ENCODE measurements at regions not wholly inside any gene's neighbourhood (a gene's known extent, or its start where the extent isn't known, plus 50 kb on each side); places are given as distances from the start of the nearest gene placed in this dataset.

GRCh38 chr5:40041452-40041851 lies 616.7 kb upstream of the DAB2 start:
- Histone ChIP-seq H3K27me3 (ENCODE audit: control insufficient read depth in 1 of 2, insufficient read depth in 2 of 2, low read length in 2 of 2) (no peaks in the 10 kb centered on the region), H3K4me1 (ENCODE audit: control insufficient read depth in 2 of 2, insufficient read depth in 2 of 2, low read length in 1 of 2) (no peaks in the 10 kb centered on the region), H3K4me3 (ENCODE audit: low read depth in 1 of 2, low read length in 2 of 2) (no peak overlapping the region), H3K27ac (ENCODE audit: low read depth in 2 of 2, low read length in 1 of 2) (no peak overlapping the region), H3K9me3 (ENCODE audit: control insufficient read depth in 2 of 2, insufficient read depth in 1 of 2, low read depth in 1 of 2, low read length in 1 of 2) (no peaks in the 10 kb centered on the region), H3K36me3 (ENCODE audit: control insufficient read depth in 2 of 2, insufficient read depth in 2 of 2, low read length in 1 of 2) (no peaks in the 10 kb centered on the region)
- 81 to 84% methylated on average over 1 of the region's 1 CpG for WGBS, 2 donors

- no peaks in the 10 kb centered on the region for H3K9me3 ChIP-seq (ENCODE audit: control insufficient read depth in 2 of 2, insufficient read depth in 1 of 2, low read depth in 1 of 2, low read length in 1 of 2)
- no peaks in the 10 kb centered on the region for H3K4me1 ChIP-seq (ENCODE audit: control insufficient read depth in 2 of 2, insufficient read depth in 2 of 2, low read length in 1 of 2)
- WGBS, 2 donors = 94 to 98% methylated on average over 2 of the region's 2 CpGs
- no peak overlapping the region for H3K27ac ChIP-seq (ENCODE audit: low read depth in 2 of 2, low read length in 1 of 2)
- H3K27me3 ChIP-seq (ENCODE audit: control insufficient read depth in 1 of 2, insufficient read depth in 2 of 2, low read length in 2 of 2) = no peaks in the 10 kb centered on the region
- no peak overlapping the region for H3K4me3 ChIP-seq (ENCODE audit: low read depth in 1 of 2, low read length in 2 of 2)
- H3K36me3 ChIP-seq (ENCODE audit: control insufficient read depth in 2 of 2, insufficient read depth in 2 of 2, low read length in 1 of 2) = no peaks in the 10 kb centered on the region
These were observed 612.9 kb upstream of the DAB2 start for GRCh38 chr5:40037713-40038112.

- WGBS, 2 donors = 91 to 96% methylated on average over 2 of the region's 2 CpGs
- Histone ChIP-seq H3K27ac (ENCODE audit: low read depth in 2 of 2, low read length in 1 of 2) (no peak overlapping the region), H3K36me3 (ENCODE audit: control insufficient read depth in 2 of 2, insufficient read depth in 2 of 2, low read length in 1 of 2) (no peaks in the 10 kb centered on the region), H3K9me3 (ENCODE audit: control insufficient read depth in 2 of 2, insufficient read depth in 1 of 2, low read depth in 1 of 2, low read length in 1 of 2) (no peaks in the 10 kb centered on the region), H3K4me3 (ENCODE audit: low read depth in 1 of 2, low read length in 2 of 2) (no peak overlapping the region), H3K4me1 (ENCODE audit: control insufficient read depth in 2 of 2, insufficient read depth in 2 of 2, low read length in 1 of 2) (no peaks in the 10 kb centered on the region), H3K27me3 (ENCODE audit: control insufficient read depth in 1 of 2, insufficient read depth in 2 of 2, low read length in 2 of 2) (no peaks in the 10 kb centered on the region)
These were observed 609.7 kb upstream of the DAB2 start for GRCh38 chr5:40034441-40034840.

GRCh38 chr5:40033411-40033810 lies 608.6 kb upstream of the DAB2 start:
- no peaks in the 10 kb centered on the region for H3K36me3 ChIP-seq (ENCODE audit: control insufficient read depth in 2 of 2, insufficient read depth in 2 of 2, low read length in 1 of 2)

GRCh38 chr5:40033009-40033408 lies 608.2 kb upstream of the DAB2 start:
- H3K9me3 ChIP-seq (ENCODE audit: control insufficient read depth in 2 of 2, insufficient read depth in 1 of 2, low read depth in 1 of 2, low read length in 1 of 2) = no peaks in the 10 kb centered on the region
- H3K4me3 ChIP-seq (ENCODE audit: low read depth in 1 of 2, low read length in 2 of 2) = no peak overlapping the region
- no peaks in the 10 kb centered on the region for H3K36me3 ChIP-seq (ENCODE audit: control insufficient read depth in 2 of 2, insufficient read depth in 2 of 2, low read length in 1 of 2)
- no peaks in the 10 kb centered on the region for H3K27me3 ChIP-seq (ENCODE audit: control insufficient read depth in 1 of 2, insufficient read depth in 2 of 2, low read length in 2 of 2)
- H3K27ac ChIP-seq (ENCODE audit: low read depth in 2 of 2, low read length in 1 of 2) = no peak overlapping the region
- WGBS, 2 donors = 83 to 86% methylated on average over 1 of the region's 1 CpG
- H3K4me1 ChIP-seq (ENCODE audit: control insufficient read depth in 2 of 2, insufficient read depth in 2 of 2, low read length in 1 of 2) = no peaks in the 10 kb centered on the region

More at GRCh38 chr5:40033411-40033810, 608.6 kb upstream of the DAB2 start:
- H3K27me3 ChIP-seq (ENCODE audit: control insufficient read depth in 1 of 2, insufficient read depth in 2 of 2, low read length in 2 of 2) = no peaks in the 10 kb centered on the region
- no peaks in the 10 kb centered on the region for H3K4me1 ChIP-seq (ENCODE audit: control insufficient read depth in 2 of 2, insufficient read depth in 2 of 2, low read length in 1 of 2)
- no peak overlapping the region for H3K27ac ChIP-seq (ENCODE audit: low read depth in 2 of 2, low read length in 1 of 2)
- no peak overlapping the region for H3K4me3 ChIP-seq (ENCODE audit: low read depth in 1 of 2, low read length in 2 of 2)
- 75 to 81% methylated on average over 3 of the region's 3 CpGs for WGBS, 2 donors
- H3K9me3 ChIP-seq (ENCODE audit: control insufficient read depth in 2 of 2, insufficient read depth in 1 of 2, low read depth in 1 of 2, low read length in 1 of 2) = no peaks in the 10 kb centered on the region

- Histone ChIP-seq H3K27me3 (ENCODE audit: control insufficient read depth in 1 of 2, insufficient read depth in 2 of 2, low read length in 2 of 2) (no peaks in the 10 kb centered on the region), H3K4me1 (ENCODE audit: control insufficient read depth in 2 of 2, insufficient read depth in 2 of 2, low read length in 1 of 2) (no peaks in the 10 kb centered on the region), H3K9me3 (ENCODE audit: control insufficient read depth in 2 of 2, insufficient read depth in 1 of 2, low read depth in 1 of 2, low read length in 1 of 2) (no peaks in the 10 kb centered on the region), H3K27ac (ENCODE audit: low read depth in 2 of 2, low read length in 1 of 2) (no peak overlapping the region), H3K36me3 (ENCODE audit: control insufficient read depth in 2 of 2, insufficient read depth in 2 of 2, low read length in 1 of 2) (no peaks in the 10 kb centered on the region), H3K4me3 (ENCODE audit: low read depth in 1 of 2, low read length in 2 of 2) (no peak overlapping the region)
- 72 to 79% methylated on average over 2 of the region's 2 CpGs for WGBS, 2 donors
These were observed 605.9 kb upstream of the DAB2 start for GRCh38 chr5:40030661-40031060.

- no peaks in the 10 kb centered on the region for H3K4me1 ChIP-seq (ENCODE audit: control insufficient read depth in 2 of 2, insufficient read depth in 2 of 2, low read length in 1 of 2)
- no peaks in the 10 kb centered on the region for H3K9me3 ChIP-seq (ENCODE audit: control insufficient read depth in 2 of 2, insufficient read depth in 1 of 2, low read depth in 1 of 2, low read length in 1 of 2)
- H3K27me3 ChIP-seq (ENCODE audit: control insufficient read depth in 1 of 2, insufficient read depth in 2 of 2, low read length in 2 of 2) = no peaks in the 10 kb centered on the region
- WGBS, 2 donors = 85 to 88% methylated on average over 5 of the region's 5 CpGs
- no peak overlapping the region for H3K4me3 ChIP-seq (ENCODE audit: low read depth in 1 of 2, low read length in 2 of 2)
- H3K36me3 ChIP-seq (ENCODE audit: control insufficient read depth in 2 of 2, insufficient read depth in 2 of 2, low read length in 1 of 2) = no peaks in the 10 kb centered on the region
- no peak overlapping the region for H3K27ac ChIP-seq (ENCODE audit: low read depth in 2 of 2, low read length in 1 of 2)
These were observed 605.1 kb upstream of the DAB2 start for GRCh38 chr5:40029711-40030495.

- Histone ChIP-seq H3K4me1 (ENCODE audit: control insufficient read depth in 2 of 2, insufficient read depth in 2 of 2, low read length in 1 of 2) (no peaks in the 10 kb centered on the region), H3K9me3 (ENCODE audit: control insufficient read depth in 2 of 2, insufficient read depth in 1 of 2, low read depth in 1 of 2, low read length in 1 of 2) (no peaks in the 10 kb centered on the region), H3K27ac (ENCODE audit: low read depth in 2 of 2, low read length in 1 of 2) (no peak overlapping the region), H3K27me3 (ENCODE audit: control insufficient read depth in 1 of 2, insufficient read depth in 2 of 2, low read length in 2 of 2) (no peaks in the 10 kb centered on the region), H3K36me3 (ENCODE audit: control insufficient read depth in 2 of 2, insufficient read depth in 2 of 2, low read length in 1 of 2) (no peaks in the 10 kb centered on the region), H3K4me3 (ENCODE audit: low read depth in 1 of 2, low read length in 2 of 2) (no peak overlapping the region)
- WGBS, 2 donors = 93 to 94% methylated on average over 4 of the region's 4 CpGs
These were observed 602.6 kb upstream of the DAB2 start for GRCh38 chr5:40027400-40027799.

GRCh38 chr5:40025586-40025985 lies 600.8 kb upstream of the DAB2 start:
- no peaks in the 10 kb centered on the region for H3K36me3 ChIP-seq (ENCODE audit: control insufficient read depth in 2 of 2, insufficient read depth in 2 of 2, low read length in 1 of 2)
- no peaks in the 10 kb centered on the region for H3K27me3 ChIP-seq (ENCODE audit: control insufficient read depth in 1 of 2, insufficient read depth in 2 of 2, low read length in 2 of 2)
- no peaks in the 10 kb centered on the region for H3K9me3 ChIP-seq (ENCODE audit: control insufficient read depth in 2 of 2, insufficient read depth in 1 of 2, low read depth in 1 of 2, low read length in 1 of 2)
- H3K27ac ChIP-seq (ENCODE audit: low read depth in 2 of 2, low read length in 1 of 2) = no peak overlapping the region
- 66 to 87% methylated on average over 3 of the region's 3 CpGs for WGBS, 2 donors
- no peak overlapping the region for H3K4me3 ChIP-seq (ENCODE audit: low read depth in 1 of 2, low read length in 2 of 2)
- H3K4me1 ChIP-seq (ENCODE audit: control insufficient read depth in 2 of 2, insufficient read depth in 2 of 2, low read length in 1 of 2) = no peaks in the 10 kb centered on the region

- Histone ChIP-seq H3K9me3 (ENCODE audit: control insufficient read depth in 2 of 2, insufficient read depth in 1 of 2, low read depth in 1 of 2, low read length in 1 of 2) (no peaks in the 10 kb centered on the region), H3K4me1 (ENCODE audit: control insufficient read depth in 2 of 2, insufficient read depth in 2 of 2, low read length in 1 of 2) (no peaks in the 10 kb centered on the region), H3K4me3 (ENCODE audit: low read depth in 1 of 2, low read length in 2 of 2) (no peak overlapping the region), H3K27me3 (ENCODE audit: control insufficient read depth in 1 of 2, insufficient read depth in 2 of 2, low read length in 2 of 2) (no peaks in the 10 kb centered on the region), H3K27ac (ENCODE audit: low read depth in 2 of 2, low read length in 1 of 2) (no peak overlapping the region), H3K36me3 (ENCODE audit: control insufficient read depth in 2 of 2, insufficient read depth in 2 of 2, low read length in 1 of 2) (no peaks in the 10 kb centered on the region)
- 78 to 86% methylated on average over 1 of the region's 1 CpG for WGBS, 2 donors
These were observed 597.3 kb upstream of the DAB2 start for GRCh38 chr5:40022057-40022456.

Measured in esophagus (tissue), 2 donors.